Esophagus squamous epithelium (tissue), 4 donors: ENCODE measurements at regions not wholly inside any gene's neighbourhood (a gene's known extent, or its start where the extent isn't known, plus 50 kb on each side); places are given as distances from the start of the nearest gene placed in this dataset.

Experiments used
- CTCF ChIP-seq, 6 experiments: fragments of 450-650 bp in 4 of 6; fragments of 200-600 bp in 2 of 6; sonication (generic) in 2 of 6; IDR thresholded peaks; one replicate each; pipeline ENCODE4 v1.5.1; 2016 to 2019; ENCODE audit warnings: antibody characterized with exemption in 6 of 6, mild to moderate bottlenecking in 4 of 6, moderate library complexity in 4 of 6
- POLR2A ChIP-seq, 4 donors: fragments of 450-650 bp; IDR thresholded peaks; one replicate each; pipeline ENCODE4 v1.6.1; 2017; ENCODE audit warnings: antibody characterized with exemption in 4 of 4, mild to moderate bottlenecking in 4 of 4, moderate library complexity in 3 of 4

- no peak for TF ChIP-seq CTCF (IDR thresholded peaks at IDR 0.05)
- TF ChIP-seq POLR2A (IDR thresholded peaks at IDR 0.05) = no peak
Measured at GRCh38 chr5:87827539-87827938, 414.8 kb upstream of the CCNH start.
